ENCODE measurements at regions not wholly inside any gene's neighbourhood (a gene's known extent, or its start where the extent isn't known, plus 50 kb on each side); places are given as distances from the start of the nearest gene placed in this dataset.

DNA sequence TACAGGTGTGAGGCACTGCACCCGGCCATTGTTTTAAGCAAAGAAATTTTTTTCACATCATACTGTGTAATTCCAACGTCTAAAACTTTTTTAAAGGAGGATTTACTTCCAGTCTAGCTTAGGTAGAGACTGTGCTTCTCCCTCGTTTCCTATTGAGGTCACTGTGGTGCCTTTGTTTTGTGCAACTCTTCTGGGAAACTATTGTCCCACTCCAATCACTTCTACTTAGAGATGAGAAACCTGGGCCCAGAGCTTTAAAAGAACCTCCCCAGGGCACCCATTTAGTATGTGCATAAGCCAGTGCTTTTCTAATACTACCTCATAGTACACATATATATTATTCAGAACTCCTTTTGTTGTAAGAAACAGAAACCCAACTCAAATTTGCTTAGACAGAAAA is 120.0 kb upstream of the ZNF644 start:
- TF ChIP-seq, protein P1, sequence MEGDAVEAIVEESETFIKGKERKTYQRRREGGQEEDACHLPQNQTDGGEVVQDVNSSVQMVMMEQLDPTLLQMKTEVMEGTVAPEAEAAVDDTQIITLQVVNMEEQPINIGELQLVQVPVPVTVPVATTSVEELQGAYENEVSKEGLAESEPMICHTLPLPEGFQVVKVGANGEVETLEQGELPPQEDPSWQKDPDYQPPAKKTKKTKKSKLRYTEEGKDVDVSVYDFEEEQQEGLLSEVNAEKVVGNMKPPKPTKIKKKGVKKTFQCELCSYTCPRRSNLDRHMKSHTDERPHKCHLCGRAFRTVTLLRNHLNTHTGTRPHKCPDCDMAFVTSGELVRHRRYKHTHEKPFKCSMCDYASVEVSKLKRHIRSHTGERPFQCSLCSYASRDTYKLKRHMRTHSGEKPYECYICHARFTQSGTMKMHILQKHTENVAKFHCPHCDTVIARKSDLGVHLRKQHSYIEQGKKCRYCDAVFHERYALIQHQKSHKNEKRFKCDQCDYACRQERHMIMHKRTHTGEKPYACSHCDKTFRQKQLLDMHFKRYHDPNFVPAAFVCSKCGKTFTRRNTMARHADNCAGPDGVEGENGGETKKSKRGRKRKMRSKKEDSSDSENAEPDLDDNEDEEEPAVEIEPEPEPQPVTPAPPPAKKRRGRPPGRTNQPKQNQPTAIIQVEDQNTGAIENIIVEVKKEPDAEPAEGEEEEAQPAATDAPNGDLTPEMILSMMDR (IDR thresholded peaks at IDR 0.05; ENCODE audit: insufficient read depth, low read length, poor library complexity, severe bottlenecking): no peak
- Histone ChIP-seq H3K36me3 (ENCODE audit: control insufficient read depth, insufficient read depth, low read length) (no peaks in the 10 kb centered on the region), H3K27me3 (ENCODE audit: control insufficient read depth, insufficient read depth, low read length) (no peaks in the 10 kb centered on the region), H3K4me3 (ENCODE audit: low read depth, low read length) (no peak overlapping the region)
- DNase-seq (ENCODE audit: low read depth): no peak

DNA sequence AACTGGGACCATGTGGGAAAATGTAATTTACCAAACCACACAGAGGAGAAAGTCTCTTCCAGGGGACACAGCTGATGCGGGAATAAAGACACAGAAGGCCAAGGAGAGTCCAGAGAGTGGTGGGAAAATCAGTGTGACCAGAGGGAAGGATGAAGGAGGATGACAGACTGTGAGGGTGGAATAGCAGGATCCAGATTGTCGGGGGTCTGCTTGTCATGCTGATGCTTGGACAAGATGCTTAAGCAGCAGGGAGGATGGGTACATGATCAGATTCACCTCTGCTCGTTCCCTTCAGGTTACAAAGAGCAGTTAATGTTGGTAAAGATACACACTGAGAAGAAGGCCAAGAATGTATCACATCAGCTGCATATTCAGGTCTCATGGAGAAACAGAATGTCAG is 117.1 kb upstream of the ZNF644 start:
- TF ChIP-seq, protein P1 (IDR thresholded peaks at IDR 0.05; ENCODE audit: insufficient read depth, low read length, poor library complexity, severe bottlenecking): no peak
- no peak for DNase-seq (ENCODE audit: low read depth)
- Histone ChIP-seq H3K4me3 (ENCODE audit: low read depth, low read length) (no peak overlapping the region), H3K36me3 (ENCODE audit: control insufficient read depth, insufficient read depth, low read length) (no peaks in the 10 kb centered on the region), H3K27me3 (ENCODE audit: control insufficient read depth, insufficient read depth, low read length) (no peaks in the 10 kb centered on the region)

DNA sequence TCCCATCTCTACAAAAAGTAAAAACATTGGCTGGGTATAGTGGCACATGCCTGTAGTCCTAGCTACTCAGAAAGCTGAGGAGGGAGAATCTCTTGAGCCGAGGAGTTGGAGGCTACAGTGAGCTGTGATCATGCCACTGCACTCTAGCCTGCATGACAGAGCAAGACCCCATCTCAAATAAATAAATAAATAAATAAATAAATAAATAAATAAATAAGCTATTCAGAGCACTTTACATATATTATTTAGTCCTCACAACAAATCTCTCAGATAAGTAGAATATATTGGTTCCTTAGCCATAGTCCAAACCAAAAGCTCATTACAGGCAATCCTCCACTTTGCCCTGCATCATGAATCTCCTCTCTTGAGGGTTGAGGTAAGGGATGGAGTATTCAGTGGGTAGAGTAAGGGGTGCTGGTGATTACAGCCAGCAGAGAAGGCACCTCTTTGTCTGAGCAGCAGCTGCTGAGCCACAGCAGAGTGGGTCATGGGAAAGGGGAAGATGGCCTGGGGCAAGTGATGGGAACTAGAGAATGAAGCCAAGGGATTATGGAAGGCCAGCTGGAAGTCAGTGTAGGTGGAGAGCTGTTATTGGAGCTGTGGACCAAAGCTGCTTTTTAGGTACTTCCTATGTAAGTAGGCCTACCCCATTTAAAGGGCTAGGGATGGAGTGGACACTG is 115.5 kb upstream of the ZNF644 start:
- TF ChIP-seq, protein P1 (IDR thresholded peaks at IDR 0.05; ENCODE audit: insufficient read depth, low read length, poor library complexity, severe bottlenecking): no peak
- H3K27me3 ChIP-seq (ENCODE audit: control insufficient read depth, insufficient read depth, low read length): no peaks in the 10 kb centered on the region
- no peak overlapping the region for H3K4me3 ChIP-seq (ENCODE audit: low read depth, low read length)
- DNase-seq (ENCODE audit: low read depth): no peak
- no peaks in the 10 kb centered on the region for H3K36me3 ChIP-seq (ENCODE audit: control insufficient read depth, insufficient read depth, low read length)

- no peak for DNase-seq (ENCODE audit: low read depth)
- H3K36me3 ChIP-seq (ENCODE audit: control insufficient read depth, insufficient read depth, low read length): no peaks in the 10 kb centered on the region
- TF ChIP-seq, protein P1 (IDR thresholded peaks at IDR 0.05; ENCODE audit: insufficient read depth, low read length, poor library complexity, severe bottlenecking): no peak
Measured at GRCh38 chr1:91135799-91136198, 114.0 kb upstream of the ZNF644 start.

DNA sequence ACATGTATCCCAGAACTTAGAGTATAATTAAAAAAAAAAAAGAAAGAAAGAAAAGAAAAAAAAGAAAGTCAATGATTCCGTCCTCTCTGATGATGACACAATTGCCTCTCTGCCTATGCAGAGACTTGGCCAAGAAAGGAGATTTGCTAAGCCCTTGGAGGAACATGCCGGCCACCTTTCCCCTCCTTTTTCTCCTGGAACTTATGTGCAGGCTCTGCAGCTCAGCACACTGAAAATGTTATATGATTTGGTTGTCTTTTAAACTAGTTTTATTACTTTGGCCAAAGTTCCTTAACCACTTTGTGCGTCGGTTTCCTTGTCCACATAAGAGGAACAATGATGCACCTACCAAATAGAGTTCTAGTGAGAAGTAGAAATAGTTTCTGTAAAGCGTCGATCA is 111.4 kb upstream of the ZNF644 start:
- H3K36me3 ChIP-seq (ENCODE audit: control insufficient read depth, insufficient read depth, low read length): no peaks in the 10 kb centered on the region
- TF ChIP-seq, protein P1 (IDR thresholded peaks at IDR 0.05; ENCODE audit: insufficient read depth, low read length, poor library complexity, severe bottlenecking): no peak
- H3K4me3 ChIP-seq (ENCODE audit: low read depth, low read length): no peak overlapping the region
- no peaks in the 10 kb centered on the region for H3K27me3 ChIP-seq (ENCODE audit: control insufficient read depth, insufficient read depth, low read length)
- no peak for DNase-seq (ENCODE audit: low read depth)

More at GRCh38 chr1:91135799-91136198, 114.0 kb upstream of the ZNF644 start:
- no peaks in the 10 kb centered on the region for H3K27me3 ChIP-seq (ENCODE audit: control insufficient read depth, insufficient read depth, low read length)
- H3K4me3 ChIP-seq (ENCODE audit: low read depth, low read length): no peak overlapping the region

Data from kidney epithelial cell (primary cell).